ENCODE measurements at regions not wholly inside any gene's neighbourhood (a gene's known extent, or its start where the extent isn't known, plus 50 kb on each side); places are given as distances from the start of the nearest gene placed in this dataset.
"Not testable (repeated sequence)": the region's sequence is repeated elsewhere in the genome, so short reads cannot be mapped to it uniquely, and the experiment has no call there.

- DNase-seq: no peak
Measured at GRCh38 chr5:162209005-162209605, 141.5 kb downstream of the GABRG2 start.

GRCh38 chr5:162214551-162214950, 147.0 kb downstream of the GABRG2 start:
- no peak for DNase-seq

- DNase-seq: no peak
Measured at GRCh38 chr5:162217037-162217436, 149.5 kb downstream of the GABRG2 start.

- DNase-seq: no peak
Measured at GRCh38 chr5:162221910-162222309, 154.3 kb downstream of the GABRG2 start.

GRCh38 chr5:162227075-162227474, 159.5 kb downstream of the GABRG2 start:
- no peak for DNase-seq

GRCh38 chr5:162230348-162230747, 162.8 kb downstream of the GABRG2 start:
- no peak for DNase-seq

GRCh38 chr5:162231522-162231921, 163.9 kb downstream of the GABRG2 start:
- no peak for DNase-seq

- DNase-seq: no peak
Measured at GRCh38 chr5:162240734-162241133, 173.2 kb downstream of the GABRG2 start.

- no peak for DNase-seq
Measured at GRCh38 chr5:162242416-162242815, 174.8 kb downstream of the GABRG2 start.

- no peak for DNase-seq
Measured at GRCh38 chr5:162243651-162244050, 176.1 kb downstream of the GABRG2 start.

GRCh38 chr5:162248107-162248713, 180.6 kb downstream of the GABRG2 start:
- no peak for DNase-seq

- DNase-seq: no peak
Measured at GRCh38 chr5:162256711-162257110, 189.1 kb downstream of the GABRG2 start.

GRCh38 chr5:162268694-162269481, 201.3 kb downstream of the GABRG2 start:
- DNase-seq: no peak

- DNase-seq: no peak
Measured at GRCh38 chr5:162272417-162272816, 204.8 kb downstream of the GABRG2 start.

GRCh38 chr5:162274679-162275078, 207.1 kb downstream of the GABRG2 start:
- DNase-seq: no peak

- DNase-seq: not testable (repeated sequence)
Measured at GRCh38 chr5:162275387-162275786, 207.8 kb downstream of the GABRG2 start.

GRCh38 chr5:162282191-162282590, 214.6 kb downstream of the GABRG2 start:
- DNase-seq: no peak

- no peak for DNase-seq
Measured at GRCh38 chr5:162283609-162284008, 216.0 kb downstream of the GABRG2 start.

GRCh38 chr5:162288647-162289296, 221.2 kb downstream of the GABRG2 start:
- DNase-seq: no peak

GRCh38 chr5:162289489-162289888, 221.9 kb downstream of the GABRG2 start:
- DNase-seq: no peak

- DNase-seq: no peak
Measured at GRCh38 chr5:162299793-162300192, 232.2 kb downstream of the GABRG2 start.

GRCh38 chr5:162301356-162301755, 233.8 kb downstream of the GABRG2 start:
- no peak for DNase-seq

- no peak for DNase-seq
Measured at GRCh38 chr5:162323466-162323865, 255.9 kb downstream of the GABRG2 start.

- DNase-seq: no peak
Measured at GRCh38 chr5:162324328-162324727, 256.8 kb downstream of the GABRG2 start.

Data from activated CD4-positive, alpha-beta T cell treated with anti-CD3 and anti-CD28 coated beads, Interleukin-2, amount 50 U/mL, for 4 hours (primary cell).